Esophagus squamous epithelium (tissue), 4 donors: ENCODE measurements at regions not wholly inside any gene's neighbourhood (a gene's known extent, or its start where the extent isn't known, plus 50 kb on each side); places are given as distances from the start of the nearest gene placed in this dataset.

Experiments
- CTCF ChIP-seq, 6 experiments: fragments of 450-650 bp in 4 of 6; fragments of 200-600 bp in 2 of 6; sonication (generic) in 2 of 6; IDR thresholded peaks; one replicate each; pipeline ENCODE4 v1.5.1; 2016 to 2019; ENCODE audit warnings: antibody characterized with exemption in 6 of 6, mild to moderate bottlenecking in 4 of 6, moderate library complexity in 4 of 6
- POLR2A ChIP-seq, 4 donors: fragments of 450-650 bp; IDR thresholded peaks; one replicate each; pipeline ENCODE4 v1.6.1; 2017; ENCODE audit warnings: antibody characterized with exemption in 4 of 4, mild to moderate bottlenecking in 4 of 4, moderate library complexity in 3 of 4

GRCh38 chr21:35164380-35164779 is 115.3 kb upstream of the RUNX1 start:
- TF ChIP-seq POLR2A (IDR thresholded peaks at IDR 0.05), result no peak
- no peak for TF ChIP-seq CTCF (IDR thresholded peaks at IDR 0.05)
